Epithelial cell of proximal tubule (primary cell): ENCODE measurements at regions not wholly inside any gene's neighbourhood (a gene's known extent, or its start where the extent isn't known, plus 50 kb on each side); places are given as distances from the start of the nearest gene placed in this dataset.

ENCODE experiments used
- DNase-seq: peaks from one replicate; pipeline ENCODE4 v3.0.0-alpha.2; 2011; ENCODE audit warnings: low read depth
- H3K4me3 ChIP-seq: 2 replicates; pipeline ENCODE4 v1.5.1; 2011; ENCODE audit warnings: low read depth, mild to moderate bottlenecking, low read length
- TF ChIP-seq, protein P1 (sequence below): conservative IDR thresholded peaks from 2 replicates; pipeline ENCODE4 v1.5.1; 2012; ENCODE audit warnings: low read depth, mild to moderate bottlenecking, low read length

- H3K4me3 ChIP-seq: no peak overlapping the region
- TF ChIP-seq, protein P1, sequence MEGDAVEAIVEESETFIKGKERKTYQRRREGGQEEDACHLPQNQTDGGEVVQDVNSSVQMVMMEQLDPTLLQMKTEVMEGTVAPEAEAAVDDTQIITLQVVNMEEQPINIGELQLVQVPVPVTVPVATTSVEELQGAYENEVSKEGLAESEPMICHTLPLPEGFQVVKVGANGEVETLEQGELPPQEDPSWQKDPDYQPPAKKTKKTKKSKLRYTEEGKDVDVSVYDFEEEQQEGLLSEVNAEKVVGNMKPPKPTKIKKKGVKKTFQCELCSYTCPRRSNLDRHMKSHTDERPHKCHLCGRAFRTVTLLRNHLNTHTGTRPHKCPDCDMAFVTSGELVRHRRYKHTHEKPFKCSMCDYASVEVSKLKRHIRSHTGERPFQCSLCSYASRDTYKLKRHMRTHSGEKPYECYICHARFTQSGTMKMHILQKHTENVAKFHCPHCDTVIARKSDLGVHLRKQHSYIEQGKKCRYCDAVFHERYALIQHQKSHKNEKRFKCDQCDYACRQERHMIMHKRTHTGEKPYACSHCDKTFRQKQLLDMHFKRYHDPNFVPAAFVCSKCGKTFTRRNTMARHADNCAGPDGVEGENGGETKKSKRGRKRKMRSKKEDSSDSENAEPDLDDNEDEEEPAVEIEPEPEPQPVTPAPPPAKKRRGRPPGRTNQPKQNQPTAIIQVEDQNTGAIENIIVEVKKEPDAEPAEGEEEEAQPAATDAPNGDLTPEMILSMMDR: no peak
- DNase-seq: no peak
Observed at GRCh38 chr7:51471210-51471980, 154.8 kb upstream of the COBL start.

- no peak overlapping the region for H3K4me3 ChIP-seq
- TF ChIP-seq, protein P1: no peak
- DNase-seq: no peak
Observed at GRCh38 chr7:51467384-51468017, 150.9 kb upstream of the COBL start.

DNA sequence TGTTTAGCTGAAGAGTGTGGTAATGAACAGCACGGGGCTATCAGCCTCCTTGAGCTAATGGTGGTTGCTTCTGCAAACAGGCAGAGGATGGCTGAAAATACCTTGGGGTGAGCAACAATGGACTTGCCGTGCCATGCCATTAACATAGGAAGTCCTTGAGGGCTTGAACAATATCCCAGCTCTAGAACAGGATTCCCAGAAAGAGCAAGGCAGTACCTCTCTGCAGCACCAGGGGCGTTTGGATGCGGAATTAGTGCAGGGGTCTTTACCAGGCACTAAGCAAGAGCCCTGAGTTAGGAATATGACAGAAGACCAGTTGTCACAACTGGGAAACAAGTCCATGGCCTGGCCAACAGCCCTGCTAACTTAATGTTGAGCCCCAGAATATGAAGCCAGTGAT lies 143.2 kb upstream of the COBL start:
- H3K4me3 ChIP-seq: no peak overlapping the region
- DNase-seq: no peak
- TF ChIP-seq, protein P1: no peak

GRCh38 chr7:51458693-51459092 lies 142.1 kb upstream of the COBL start:
- TF ChIP-seq, protein P1: no peak

GRCh38 chr7:51457079-51457478 lies 140.5 kb upstream of the COBL start:
- no peak for DNase-seq
- H3K4me3 ChIP-seq: no peak overlapping the region
- TF ChIP-seq, protein P1: no peak

More at GRCh38 chr7:51458693-51459092, 142.1 kb upstream of the COBL start:
- DNase-seq: no peak
- no peak overlapping the region for H3K4me3 ChIP-seq

DNA sequence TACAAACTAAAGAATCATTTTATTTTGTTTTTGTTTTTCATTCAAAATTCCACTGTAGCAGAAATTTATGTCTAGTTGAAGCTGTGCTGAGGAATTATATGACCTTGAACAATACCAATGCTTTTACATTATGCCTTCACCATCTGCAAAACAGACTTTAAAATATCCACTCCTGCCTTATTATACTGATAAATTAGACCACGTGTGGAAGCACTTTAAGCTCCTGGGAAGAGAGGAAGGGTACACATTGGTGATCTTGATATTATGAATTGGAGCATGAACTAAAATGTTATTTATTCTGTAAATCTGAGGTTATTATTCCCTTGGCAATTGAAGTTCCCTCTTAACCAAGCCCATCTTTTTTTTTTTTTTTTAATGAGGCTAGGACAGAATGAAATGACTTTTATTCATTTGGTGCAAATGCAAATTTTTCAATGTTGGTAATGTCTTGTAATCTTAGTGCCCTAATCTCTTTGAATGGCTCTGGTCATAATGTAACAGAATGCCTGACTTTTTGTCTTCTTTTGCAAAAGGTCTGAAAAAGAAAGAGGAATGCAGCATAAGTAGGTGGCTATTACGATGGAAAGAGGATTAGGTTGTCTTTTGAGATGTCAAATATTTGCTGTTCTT lies 139.9 kb upstream of the COBL start:
- DNase-seq: no peak

More for the DNA sequence above, 139.9 kb upstream of the COBL start:
- no peak overlapping the region for H3K4me3 ChIP-seq
- TF ChIP-seq, protein P1: no peak
